HG03175 (cell line): ENCODE measurements at regions not wholly inside any gene's neighbourhood (a gene's known extent, or its start where the extent isn't known, plus 50 kb on each side); places are given as distances from the start of the nearest gene placed in this dataset.
"Not testable (repeated sequence)": the region's sequence is repeated elsewhere in the genome, so short reads cannot be mapped to it uniquely, and the experiment has no call there.

Source experiments
- ATAC-seq: cut with Tn5 transposase; IDR thresholded peaks from one replicate; pipeline ENCODE4 v1.9.1; 2021; ENCODE audit warnings: mild to moderate bottlenecking, moderate library complexity; ENCODE audit not compliant: unreplicated experiment

- ATAC-seq: not testable (repeated sequence)
These were observed 152.9 kb upstream of the HSFY1 start for GRCh38 chrY:18393633-18394032.

DNA sequence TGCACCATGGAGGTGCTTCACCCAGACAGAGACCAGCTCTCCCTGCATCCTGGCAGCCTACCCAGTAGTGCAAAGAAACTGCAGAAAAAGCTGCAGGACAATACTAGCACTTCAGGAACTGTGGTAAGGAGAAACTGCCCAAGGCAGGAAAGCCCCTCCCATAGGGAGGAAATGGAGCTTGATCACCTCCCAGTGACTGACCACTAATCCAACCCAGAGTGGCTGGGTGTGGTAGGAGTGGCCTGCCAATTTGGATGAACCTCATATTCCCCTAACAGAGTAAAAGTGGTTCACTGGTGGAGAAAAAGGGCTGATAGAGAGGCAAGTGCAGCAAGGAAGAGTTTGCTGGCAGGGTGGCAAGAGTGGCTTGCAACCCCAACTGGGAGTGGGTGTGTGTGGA is 125.7 kb upstream of the HSFY1 start:
- ATAC-seq: not testable (repeated sequence)

DNA sequence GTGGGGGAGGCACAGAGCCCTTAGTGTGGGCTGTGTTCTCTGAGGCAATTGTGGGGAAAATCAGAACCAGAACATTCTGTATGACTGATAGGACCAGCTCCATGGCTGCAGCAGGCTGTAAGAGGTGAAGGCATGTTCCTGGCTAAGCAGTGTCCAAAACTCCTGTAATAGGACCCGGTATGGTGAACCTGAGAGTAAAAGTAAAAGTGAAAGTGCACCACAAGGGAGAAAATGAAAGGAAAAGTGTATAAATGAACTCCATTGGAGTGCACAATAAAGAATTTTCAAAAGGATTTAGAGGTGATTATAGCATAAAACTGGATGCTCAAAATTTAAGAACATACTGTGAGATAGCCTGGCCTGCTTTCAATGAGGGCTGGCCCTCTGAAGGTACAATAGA is 125.1 kb upstream of the HSFY1 start:
- ATAC-seq: peak; percentile 82

GRCh38 chrY:18423970-18424608 is 122.4 kb upstream of the HSFY1 start:
- ATAC-seq: peak; percentile 69

DNA sequence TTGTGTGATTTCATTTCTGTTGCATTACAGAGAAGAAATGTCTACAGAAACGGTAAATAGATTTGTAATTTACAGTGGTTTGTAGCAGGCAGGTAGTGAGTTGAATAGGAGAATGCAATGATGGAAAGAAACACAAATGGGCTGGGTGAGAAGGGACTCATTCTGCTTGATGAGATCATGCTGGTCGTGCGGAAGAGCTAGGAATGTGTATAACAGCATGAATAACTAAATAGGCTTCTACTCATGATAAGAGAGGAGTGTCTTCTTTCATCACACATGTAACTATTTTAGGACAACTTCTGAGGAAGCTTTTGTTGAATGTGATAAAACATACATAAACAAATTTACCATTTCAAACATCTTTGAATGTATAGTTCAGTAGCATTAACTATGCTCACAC is 113.0 kb upstream of the HSFY1 start:
- ATAC-seq: not testable (repeated sequence)

- ATAC-seq: peak; percentile 96
These were observed 100.7 kb upstream of the HSFY1 start for GRCh38 chrY:18445853-18446252.

GRCh38 chrY:18452815-18453214 is 93.7 kb upstream of the HSFY1 start:
- ATAC-seq: not testable (repeated sequence)

GRCh38 chrY:18459136-18459535 is 87.4 kb upstream of the HSFY1 start:
- ATAC-seq: not testable (repeated sequence)

GRCh38 chrY:18461211-18461911 is 85.2 kb upstream of the HSFY1 start:
- not testable (repeated sequence) for ATAC-seq

DNA sequence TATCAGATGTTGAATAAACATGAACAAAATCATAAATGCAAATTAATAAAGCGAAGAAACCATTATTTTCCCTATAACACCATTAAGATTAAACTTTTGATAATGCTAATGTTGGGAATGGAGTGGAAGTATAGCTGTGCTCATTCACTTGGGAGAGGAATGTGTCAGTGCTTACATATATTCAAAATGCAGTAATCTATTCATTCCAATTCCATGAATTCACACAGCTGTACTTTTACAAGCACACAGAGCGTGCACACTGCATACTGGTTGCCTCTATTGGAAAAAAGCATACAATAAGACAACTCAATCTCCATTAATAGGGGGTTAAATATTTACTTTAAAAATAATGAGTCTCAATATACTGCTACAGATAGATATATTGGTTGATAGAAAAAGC is 81.7 kb upstream of the HSFY1 start:
- ATAC-seq: not testable (repeated sequence)

DNA sequence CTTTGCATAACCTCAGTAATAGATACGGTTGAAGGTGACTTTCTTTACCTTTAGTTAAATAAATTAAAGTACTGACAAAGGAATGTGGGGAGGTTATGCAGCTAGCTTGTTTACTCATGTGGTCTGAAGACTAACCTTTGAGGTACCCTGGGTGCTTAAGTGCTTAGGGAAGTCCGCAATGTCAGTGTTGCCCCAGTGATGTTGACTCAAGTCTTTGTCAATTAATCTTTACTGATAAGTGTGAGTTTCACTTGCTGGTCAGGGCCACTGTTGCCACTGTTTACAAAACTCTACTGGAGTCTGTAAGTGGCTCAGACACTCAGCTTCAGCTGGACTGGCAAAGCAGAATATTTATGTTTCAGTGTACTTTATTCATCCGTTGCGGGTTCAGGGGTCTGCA is 79.9 kb upstream of the HSFY1 start:
- ATAC-seq: not testable (repeated sequence)

DNA sequence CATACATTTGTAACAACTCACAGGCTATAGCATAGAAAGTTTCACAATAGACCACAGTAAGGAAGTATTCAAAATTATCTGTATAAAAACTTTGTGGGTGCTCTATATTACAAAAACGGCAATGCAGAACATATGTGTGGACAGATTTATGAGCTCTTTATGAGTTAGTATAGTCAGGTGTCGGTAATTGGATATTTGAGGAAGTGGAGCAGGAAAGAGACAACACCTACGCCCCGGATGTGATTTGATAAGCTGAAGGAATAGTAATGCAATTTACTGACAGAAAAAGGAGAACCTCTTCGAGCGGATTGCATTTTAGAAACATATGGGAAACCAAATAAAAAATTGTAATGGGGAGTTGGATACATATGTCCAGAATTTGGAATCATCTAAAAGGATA is 63.2 kb upstream of the HSFY1 start:
- not testable (repeated sequence) for ATAC-seq
